A673 (cell line): ENCODE measurements at regions not wholly inside any gene's neighbourhood (a gene's known extent, or its start where the extent isn't known, plus 50 kb on each side); places are given as distances from the start of the nearest gene placed in this dataset.

Experiments
- BruUV-seq: library from RNA; stranded (reverse); fragments of 400-500 nt; replicated peaks from 2 replicates; lab custom pipeline; 2021; lab: Mats Ljungman, UMichigan
- CTCF ChIA-PET: fragments of 300-600 bp; sonication (Branson Sonifier 250); formaldehyde crosslinking; loops from one replicate; lab custom pipeline; 2022; ENCODE audit warnings: antibody characterized with exemption; lab: Charles Lee
- POLR2A ChIA-PET: fragments of 300-600 bp; sonication (Branson Sonifier 250); formaldehyde crosslinking; loops from one replicate; lab custom pipeline; 2022; ENCODE audit warnings: antibody characterized with exemption; ENCODE audit not compliant: low non-redundant PET; lab: Charles Lee
- DNase-seq: peaks from one replicate; pipeline ENCODE4 v3.0.0-alpha.2; 2015; ENCODE audit warnings: low spot score
- H3K27ac ChIP-seq: fragments of 200-600 bp; sonication (generic); 2 replicates; pipeline ENCODE4 v1.5.1; 2016; ENCODE audit warnings: mixed run types, low read depth, mild to moderate bottlenecking, mixed read lengths, antibody characterized with exemption, low read length; ENCODE audit not compliant: poor library complexity, severe bottlenecking
- H3K27me3 ChIP-seq: fragments of 200-600 bp; sonication (generic); replicated peaks from 2 replicates; pipeline ENCODE4 v1.6.1; 2017; ENCODE audit warnings: mixed run types, low read depth, mild to moderate bottlenecking, mixed read lengths, antibody characterized with exemption, low read length; ENCODE audit not compliant: insufficient read depth, poor library complexity
- H3K36me3 ChIP-seq: fragments of 200-600 bp; sonication (generic); 2 replicates; pipeline ENCODE4 v1.6.1; 2016; ENCODE audit warnings: mixed run types, mild to moderate bottlenecking, mixed read lengths, antibody characterized with exemption, low read length; ENCODE audit not compliant: insufficient read depth, poor library complexity, severe bottlenecking
- H3K4me1 ChIP-seq: fragments of 200-600 bp; sonication (generic); 2 replicates; pipeline ENCODE4 v1.6.1; 2017; ENCODE audit warnings: mixed run types, mild to moderate bottlenecking, mixed read lengths, antibody characterized with exemption, low read length; ENCODE audit not compliant: insufficient read depth, poor library complexity, severe bottlenecking
- H3K4me3 ChIP-seq: fragments of 200-600 bp; sonication (generic); 2 replicates; pipeline ENCODE4 v1.5.1; 2016; ENCODE audit warnings: low read depth, mixed run types, mild to moderate bottlenecking, mixed read lengths, low read length; ENCODE audit not compliant: poor library complexity, severe bottlenecking
- H3K9me3 ChIP-seq: fragments of 200-600 bp; sonication (generic); 2 replicates; pipeline ENCODE4 v1.6.1; 2016; ENCODE audit warnings: mixed run types, low read depth, mild to moderate bottlenecking, mixed read lengths, antibody characterized with exemption, low read length; ENCODE audit not compliant: poor library complexity, severe bottlenecking
- CTCF ChIP-seq: fragments of 300-800, 200-600 bp; sonication (generic); conservative IDR thresholded peaks from 2 replicates; pipeline ENCODE4 v1.5.1; 2017; ENCODE audit warnings: low read depth, mild to moderate bottlenecking, antibody characterized with exemption, low read length, moderate library complexity, mixed read lengths
- EZH2 ChIP-seq: fragments of 200-600 bp; sonication (generic); IDR thresholded peaks from 2 replicates; pipeline ENCODE4 v1.6.1; 2017; ENCODE audit warnings: borderline replicate concordance, low read depth, mild to moderate bottlenecking, mixed read lengths, antibody characterized with exemption, low read length; ENCODE audit not compliant: poor library complexity, severe bottlenecking
- intact Hi-C: fragments of 100-400 bp; cut with micrococcal nuclease; formaldehyde crosslinking; loops from one replicate; pipeline ENCODE4 v1.10.0; 2022; ENCODE audit not compliant: unreplicated experiment

- no peak overlapping the region for H3K27ac ChIP-seq
- H3K4me3 ChIP-seq = no peak overlapping the region
- intact Hi-C loops = no loop called here
- ChIA-PET POLR2A (no interaction called here), CTCF (no interaction called here)
- H3K4me1 ChIP-seq = no peaks in the 10 kb centered on the region
- BruUV-seq = no TSS peak
- no peaks in the 10 kb centered on the region for H3K27me3 ChIP-seq
- no peak for TF ChIP-seq CTCF
- no peaks in the 10 kb centered on the region for H3K9me3 ChIP-seq
- no peaks in the 10 kb centered on the region for H3K36me3 ChIP-seq
- no peak for DNase-seq
These were observed 557.5 kb upstream of the PCDH15 start for GRCh38 chr10:55358539-55358938.

GRCh38 chr10:55353414-55353813 lies 552.4 kb upstream of the PCDH15 start:
- no TSS peak for BruUV-seq
- Histone ChIP-seq H3K27me3 (no peaks in the 10 kb centered on the region), H3K27ac (no peak overlapping the region), H3K36me3 (no peaks in the 10 kb centered on the region), H3K9me3 (no peaks in the 10 kb centered on the region), H3K4me3 (no peak overlapping the region), H3K4me1 (no peaks in the 10 kb centered on the region)
- TF ChIP-seq EZH2 (no peak), CTCF (no peak)
- intact Hi-C loops = no loop called here
- no peak for DNase-seq
- ChIA-PET CTCF (no interaction called here), POLR2A (no interaction called here)

- TF ChIP-seq EZH2 = no peak
- no peak for TF ChIP-seq CTCF
- POLR2A ChIA-PET = no interaction called here
- no peaks in the 10 kb centered on the region for H3K27me3 ChIP-seq
- H3K27ac ChIP-seq = no peak overlapping the region
- H3K4me3 ChIP-seq = no peak overlapping the region
- CTCF ChIA-PET = no interaction called here
- H3K9me3 ChIP-seq = peaks cover 2% of the 10 kb centered on the region
- no TSS peak for BruUV-seq
- DNase-seq = no peak
- H3K4me1 ChIP-seq = no peaks in the 10 kb centered on the region
- intact Hi-C loops = no loop called here
- no peaks in the 10 kb centered on the region for H3K36me3 ChIP-seq
These were observed 550.4 kb upstream of the PCDH15 start for GRCh38 chr10:55351431-55351830.
